NCI-H2081 treated with DMSO at 0.1 percent for 48 hours (cell line): ENCODE measurements at regions not wholly inside any gene's neighbourhood (a gene's known extent, or its start where the extent isn't known, plus 50 kb on each side); places are given as distances from the start of the nearest gene placed in this dataset.

Experiments
- DNase-seq: peaks from one replicate; lab custom pipeline; 2025; lab: John Stamatoyannopoulos, UW

DNA sequence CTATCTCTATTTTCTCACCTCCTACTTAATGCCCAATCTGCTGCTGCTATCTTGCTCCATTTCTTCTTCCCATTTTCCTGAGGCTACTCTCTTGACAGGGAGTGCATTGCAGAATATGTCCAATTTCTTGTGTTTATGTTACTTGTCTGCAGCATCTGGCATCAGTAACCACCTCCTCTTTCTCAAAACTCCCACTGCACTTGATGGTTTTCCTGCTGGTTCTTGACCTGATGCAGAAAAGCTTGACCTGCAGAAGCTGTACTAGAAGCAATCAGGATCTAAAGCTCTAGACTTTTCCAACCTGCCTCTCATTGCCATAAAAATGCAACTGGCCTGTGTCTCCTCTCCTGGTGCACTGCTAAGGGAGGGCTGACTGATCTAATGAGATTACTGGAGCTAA lies 287.8 kb downstream of the ZEB1 start:
- DNase-seq = no peak

DNA sequence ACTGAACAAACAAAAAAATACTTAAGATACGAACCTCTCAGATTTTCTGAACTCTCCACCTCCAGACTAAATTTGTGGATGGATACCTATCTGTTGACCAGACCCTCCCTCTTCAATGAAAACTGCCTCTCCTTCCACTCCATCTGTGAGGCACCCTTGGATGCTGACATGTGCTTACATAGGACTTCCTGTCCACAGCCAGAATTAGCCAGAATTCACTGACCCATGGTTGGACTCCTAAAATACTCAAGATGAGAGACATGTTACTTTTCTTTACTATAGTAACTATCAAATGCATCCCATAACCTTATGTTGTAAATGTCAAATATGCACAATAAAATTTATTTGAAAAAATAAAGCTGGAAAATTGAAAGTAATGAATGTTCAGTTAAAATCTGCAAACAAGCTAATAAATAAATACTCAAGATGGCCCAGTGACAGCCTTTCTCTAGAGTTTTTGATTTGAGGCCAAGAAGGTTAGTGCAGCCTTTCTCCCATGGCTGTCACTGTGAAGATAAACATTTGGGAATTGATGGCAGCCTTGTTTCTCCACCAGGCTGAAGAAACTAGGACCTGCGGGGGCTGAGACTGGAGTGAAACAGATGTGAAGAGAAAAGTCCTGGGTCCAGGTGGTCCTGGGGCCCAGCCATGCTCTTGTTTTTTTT lies 287.0 kb downstream of the ZEB1 start:
- DNase-seq = no peak

DNA sequence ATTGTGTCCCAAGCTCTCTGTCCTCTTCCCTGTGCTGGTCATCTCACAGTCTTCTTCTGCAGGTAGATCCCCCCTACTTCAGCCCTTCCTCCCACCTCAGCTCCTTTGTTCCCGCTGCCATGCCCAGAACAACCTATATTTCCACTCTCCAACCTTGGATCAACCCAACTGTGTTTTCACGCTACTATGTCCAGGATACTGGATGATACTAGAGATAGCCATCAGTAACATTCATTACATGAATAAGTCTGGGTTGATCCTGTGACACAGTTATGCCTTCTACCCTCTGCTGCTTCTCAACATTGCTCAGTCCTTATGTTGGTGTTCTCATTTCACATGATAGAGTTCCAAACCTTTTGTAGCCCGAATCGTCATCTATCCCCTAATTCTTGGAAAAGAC lies 286.4 kb downstream of the ZEB1 start:
- no peak for DNase-seq

DNA sequence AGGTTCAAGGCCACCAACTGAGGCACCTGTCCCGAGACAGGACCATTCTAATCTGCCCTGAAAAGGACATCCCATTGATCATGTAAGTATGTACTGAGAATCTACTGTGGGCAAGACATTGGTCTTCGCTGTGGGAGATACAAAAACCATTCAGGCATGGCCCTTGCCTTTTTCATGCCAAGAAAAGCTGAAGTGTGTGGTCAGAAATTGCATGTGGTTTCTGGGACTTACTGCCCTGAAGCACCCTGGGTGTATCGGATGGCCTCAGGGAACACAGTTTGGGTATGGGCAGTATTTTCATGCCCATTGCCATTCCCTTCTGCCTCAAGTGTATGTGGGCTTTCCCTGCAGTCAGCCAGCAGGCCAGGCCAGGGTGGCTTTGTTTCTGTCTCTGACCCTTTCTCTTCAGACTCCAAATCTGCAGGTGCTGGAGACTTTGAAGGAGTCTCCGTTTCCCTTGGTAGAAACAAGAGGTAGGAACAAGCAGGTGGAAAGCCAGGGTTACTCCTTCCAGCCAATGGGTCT lies 285.7 kb downstream of the ZEB1 start:
- DNase-seq = no peak

DNA sequence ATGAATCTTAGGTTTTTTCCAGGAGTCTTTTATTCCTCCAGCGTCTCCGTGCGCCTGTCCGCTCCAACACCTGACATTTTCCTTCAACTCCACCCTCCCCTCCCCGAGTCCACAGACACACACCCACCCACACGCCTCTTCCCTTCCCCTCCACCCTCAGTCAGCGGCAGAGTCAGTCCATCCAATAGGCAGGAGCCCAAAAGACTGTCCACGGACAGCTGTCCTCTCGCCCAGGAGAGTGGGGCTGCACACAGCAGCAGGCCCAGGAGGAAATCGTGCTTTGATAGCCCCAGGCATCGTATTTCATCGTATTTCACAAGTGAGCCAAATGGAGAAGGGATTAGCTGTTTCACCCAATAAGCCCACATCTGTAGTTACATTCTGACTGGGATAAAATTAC lies 285.1 kb downstream of the ZEB1 start:
- no peak for DNase-seq

DNA sequence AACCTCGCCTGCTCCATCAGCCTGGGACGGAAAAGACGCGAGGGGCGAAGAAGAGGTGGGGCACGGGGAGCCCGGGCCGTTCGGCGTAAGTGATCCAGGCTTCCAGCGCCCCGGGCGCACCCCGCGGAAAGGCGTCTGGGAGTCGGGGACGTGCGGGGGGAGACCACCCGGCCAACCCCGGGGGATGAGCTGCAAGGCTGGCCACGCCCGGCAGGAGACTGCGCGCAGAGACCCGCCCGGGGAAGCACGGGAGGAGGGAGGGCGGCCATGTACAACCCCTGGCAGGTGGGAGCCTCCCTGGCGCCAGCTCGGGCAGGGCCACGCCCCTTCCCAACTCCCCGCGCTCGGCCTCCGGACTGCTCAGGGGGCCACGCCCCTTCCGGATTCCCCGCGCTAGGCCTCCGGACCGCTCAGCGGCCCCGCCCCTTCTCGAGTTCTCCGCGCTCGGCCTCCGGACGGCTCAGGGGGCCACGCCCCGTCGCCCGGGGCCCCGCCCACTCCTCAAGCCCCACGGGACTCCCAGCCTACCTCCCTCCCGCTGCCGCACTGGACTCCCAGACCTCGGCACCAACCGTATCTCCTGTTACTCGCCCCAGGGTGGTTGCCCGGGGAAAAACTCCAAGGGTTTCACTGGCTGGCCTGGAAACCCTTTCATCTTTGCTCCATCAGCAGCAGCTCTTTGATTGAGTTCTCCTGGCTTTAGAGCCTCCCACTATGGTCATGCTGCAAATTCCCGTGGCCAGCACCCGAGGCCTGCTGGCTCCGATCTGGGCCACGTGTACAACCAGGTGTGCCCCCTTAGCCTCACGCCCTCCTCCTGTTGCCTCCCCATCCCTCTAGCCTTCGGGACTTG lies 284.4 kb downstream of the ZEB1 start:
- DNase-seq = peak; percentile 28

DNA sequence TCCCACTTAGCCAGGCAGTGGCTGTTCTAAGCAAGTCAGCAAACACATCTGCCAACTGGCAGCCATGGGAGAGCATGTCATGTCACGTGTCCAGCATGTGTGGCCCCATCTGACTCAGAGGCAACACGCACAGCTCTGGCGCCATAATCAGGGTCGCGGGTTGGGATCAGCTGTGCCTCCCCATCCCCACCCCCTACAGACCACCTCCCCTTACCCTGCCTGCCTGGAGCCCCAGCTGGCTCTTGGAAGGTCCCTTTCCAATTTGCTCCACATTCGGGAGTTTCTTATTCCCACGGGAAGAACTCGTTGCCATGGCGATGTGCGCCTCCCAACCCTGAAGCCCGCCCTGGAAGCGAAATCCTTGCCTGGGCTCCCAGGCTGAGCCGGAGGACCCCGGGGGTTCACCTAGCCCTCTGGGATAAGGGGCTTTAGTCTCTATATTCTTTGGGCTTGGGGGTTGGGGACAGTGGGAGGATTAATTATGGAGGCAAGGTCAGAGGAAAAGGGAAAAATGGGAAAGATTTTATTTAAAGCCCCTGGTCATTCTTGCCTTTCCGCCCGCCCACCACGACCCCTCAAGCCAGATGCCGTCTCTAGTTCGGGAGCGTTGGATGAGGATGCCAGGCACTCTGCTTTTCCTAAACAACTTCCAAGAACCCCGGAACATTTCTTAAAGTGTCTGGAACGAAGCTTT lies 283.7 kb downstream of the ZEB1 start:
- DNase-seq = no peak

DNA sequence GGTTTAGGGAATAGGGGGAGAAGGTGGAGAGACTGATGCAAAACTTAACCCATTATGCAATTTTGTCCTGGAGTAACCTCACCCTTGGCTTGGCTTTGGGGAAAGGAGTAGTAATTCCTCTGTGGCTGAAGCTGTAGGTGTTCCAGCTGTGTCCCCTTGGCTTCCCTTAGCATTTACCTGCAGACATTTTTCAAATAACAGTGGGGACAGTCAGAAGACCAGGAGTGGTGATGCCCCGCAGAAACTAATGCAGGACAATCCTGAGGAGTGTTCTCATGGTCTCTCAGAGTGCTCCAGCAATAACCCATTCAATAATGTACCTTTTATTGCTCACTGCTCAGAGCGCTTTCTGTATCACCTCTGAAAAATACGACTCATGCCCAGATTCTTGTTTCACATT lies 282.1 kb downstream of the ZEB1 start:
- no peak for DNase-seq

DNA sequence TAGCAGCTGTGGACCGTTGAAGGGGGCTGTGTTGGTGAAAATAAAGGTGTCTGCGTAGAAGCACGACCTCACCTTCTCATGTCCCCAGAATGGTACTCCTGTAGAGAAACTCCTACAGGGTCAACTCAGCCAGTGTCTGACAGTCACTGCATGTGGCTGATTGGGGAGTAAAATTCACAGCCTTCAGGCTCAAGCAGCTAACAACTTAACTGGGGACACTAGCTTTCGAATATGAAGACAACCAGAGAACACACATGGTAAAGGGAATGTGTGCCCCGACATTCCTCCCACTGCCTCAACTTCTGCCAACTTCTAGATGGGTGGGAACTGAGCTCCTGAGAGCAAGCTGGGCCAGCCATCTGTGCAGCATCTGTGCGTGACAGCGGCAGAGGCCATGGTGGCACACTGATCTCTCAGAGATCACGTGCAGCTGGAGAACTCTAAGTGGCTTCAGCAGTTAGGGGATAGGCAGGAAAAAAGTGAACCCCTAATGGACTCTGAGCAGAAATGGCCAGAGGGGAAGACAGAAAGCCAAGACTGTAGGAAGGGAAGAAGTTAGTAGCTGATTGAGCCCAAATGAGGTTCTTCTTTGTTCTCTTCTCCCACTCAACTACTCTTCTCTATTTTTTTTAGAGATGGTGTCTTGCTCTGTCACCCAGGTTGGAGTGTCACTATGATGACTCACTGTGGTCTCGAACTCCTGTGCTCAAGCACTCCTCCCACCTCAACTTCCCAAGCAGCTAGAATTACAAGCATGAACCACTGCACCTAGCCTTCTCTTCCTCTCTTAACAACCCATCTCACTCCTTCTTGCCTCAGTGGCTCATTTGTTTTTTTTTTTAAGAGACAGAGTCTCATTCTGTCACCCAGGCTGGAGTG lies 280.8 kb downstream of the ZEB1 start:
- no peak for DNase-seq

DNA sequence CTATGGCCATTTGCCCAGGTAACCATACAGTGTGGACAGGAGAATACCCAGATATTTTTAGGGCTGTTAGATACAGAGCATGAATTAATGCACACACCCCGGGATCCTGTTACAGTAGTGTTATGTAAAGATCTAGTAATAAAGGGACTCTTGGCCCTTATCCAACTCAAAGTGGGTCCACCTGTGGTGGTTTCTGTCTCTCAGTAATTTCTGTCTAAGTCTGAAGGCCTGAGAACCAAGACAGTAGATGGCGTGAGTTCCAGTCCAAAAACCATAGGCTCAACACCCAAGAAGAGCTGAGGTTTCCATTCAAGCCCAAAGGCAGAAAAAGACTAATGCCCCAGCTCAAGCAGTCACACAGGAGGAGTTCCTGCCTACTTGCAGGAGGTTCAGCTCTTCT lies 277.7 kb downstream of the ZEB1 start:
- DNase-seq = no peak

DNA sequence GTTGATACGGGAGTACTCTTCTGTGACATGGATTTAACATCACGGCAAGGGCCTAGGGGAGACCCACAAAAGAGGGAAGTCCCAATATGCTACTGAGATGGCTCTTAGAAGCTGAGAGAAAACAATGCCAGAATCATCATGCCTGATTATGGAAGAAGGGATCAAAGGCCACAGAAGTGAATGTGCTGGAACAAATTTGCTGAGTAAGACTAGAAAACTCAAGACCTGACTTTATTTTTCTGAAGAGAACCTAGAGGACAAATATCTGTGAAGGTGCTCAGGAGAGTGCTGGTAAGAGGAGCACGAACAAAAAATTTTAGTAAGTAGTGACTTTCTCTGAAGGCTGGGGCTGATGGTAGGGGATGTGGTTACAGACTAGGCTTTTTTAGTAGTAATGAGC lies 277.0 kb downstream of the ZEB1 start:
- no peak for DNase-seq

DNA sequence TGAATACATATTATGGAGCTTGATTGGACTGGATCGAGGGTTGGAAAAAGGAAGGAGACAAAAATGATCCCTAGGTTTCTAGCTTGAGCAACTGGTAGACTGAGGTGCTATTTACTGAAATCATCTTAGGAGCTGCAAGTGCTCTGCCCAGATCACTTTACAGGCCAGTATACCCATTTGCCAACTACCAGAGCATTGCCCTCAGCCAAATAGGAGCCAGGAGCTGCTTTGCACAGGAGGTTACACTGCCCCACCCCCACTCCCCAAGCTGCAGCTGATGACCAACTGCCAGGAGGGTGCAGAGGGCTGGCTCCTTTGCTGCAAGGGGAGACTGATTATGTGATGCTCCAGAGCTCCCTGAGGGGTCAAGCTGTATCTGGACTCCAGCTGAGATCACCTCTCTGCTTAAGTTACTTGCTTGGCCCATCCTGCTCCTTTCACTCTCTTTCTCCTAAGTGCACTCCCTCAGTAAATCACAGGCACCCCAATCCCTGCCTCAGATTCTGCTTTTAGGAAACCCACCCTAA lies 275.4 kb downstream of the ZEB1 start:
- DNase-seq = no peak

DNA sequence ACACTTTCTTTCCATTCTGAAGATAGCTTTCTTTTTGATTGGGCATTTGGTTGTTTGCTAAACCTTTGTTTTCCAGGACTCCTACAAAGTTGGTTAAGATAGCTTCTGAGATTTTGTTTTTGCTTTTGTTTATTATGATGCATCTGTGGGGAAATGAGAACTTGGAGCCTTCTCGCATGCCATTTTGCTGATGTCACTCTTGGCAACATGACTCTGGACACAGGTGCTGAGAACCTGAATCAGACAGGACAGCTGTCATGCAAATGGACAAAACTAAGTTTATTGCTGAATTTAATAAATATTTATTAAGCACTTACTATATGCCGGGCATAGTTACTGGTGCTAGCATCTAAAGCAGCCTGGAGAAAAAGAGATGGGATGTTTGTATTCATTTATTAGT lies 274.1 kb downstream of the ZEB1 start:
- no peak for DNase-seq

DNA sequence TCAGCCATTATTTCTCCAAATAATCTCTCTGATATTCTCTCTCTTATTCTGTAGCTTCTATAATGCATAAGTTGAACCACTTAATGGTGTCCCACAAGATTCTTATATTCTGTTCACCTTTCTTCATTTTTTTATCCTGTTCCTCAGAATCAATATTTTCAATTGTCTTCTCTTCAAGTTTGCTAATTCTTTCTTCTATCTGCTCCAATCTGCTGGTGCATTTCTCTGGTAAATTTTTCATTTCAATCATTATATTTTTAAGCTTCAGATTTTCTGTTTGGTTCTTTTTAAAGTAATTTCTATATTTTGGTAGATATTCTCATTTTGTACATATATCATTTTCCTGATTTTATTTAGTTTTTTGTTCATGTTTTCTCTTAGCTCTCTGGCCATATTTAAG lies 272.6 kb downstream of the ZEB1 start:
- DNase-seq = no peak

DNA sequence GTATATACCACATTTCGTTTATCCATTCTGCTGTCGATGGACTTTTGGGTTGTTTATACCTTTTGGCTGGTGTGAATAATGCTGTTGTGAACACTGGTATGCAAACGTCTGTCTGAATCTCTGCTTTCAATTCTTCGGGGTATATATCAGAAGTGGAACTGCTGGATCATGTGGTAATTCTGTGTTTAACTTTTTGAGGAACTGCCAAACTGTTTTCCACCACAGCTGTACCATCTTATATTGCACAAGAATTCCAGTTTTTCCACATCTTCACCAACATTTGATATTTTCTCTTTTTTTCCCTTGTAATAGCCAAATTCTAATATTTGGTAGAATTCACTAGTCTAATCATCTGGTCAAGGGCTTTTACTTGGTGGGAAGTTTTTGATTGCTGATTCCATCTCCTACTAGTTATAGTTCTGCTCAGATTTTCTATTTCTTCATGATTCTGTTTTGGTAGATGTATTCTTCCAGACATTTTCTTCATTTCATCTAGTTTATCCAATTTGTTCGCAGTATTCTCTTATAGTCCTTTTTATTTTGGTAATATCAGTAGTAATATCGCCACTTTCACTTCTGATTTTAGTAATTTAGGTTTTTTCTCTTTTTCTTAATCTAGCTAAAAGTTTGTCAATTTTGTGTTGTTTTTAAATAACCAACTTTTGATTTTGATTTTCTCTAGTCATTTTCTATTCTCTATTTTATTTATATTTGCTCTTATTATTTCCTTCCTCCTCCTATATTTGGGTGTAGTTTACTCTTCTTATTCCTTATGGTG lies 271.2 kb downstream of the ZEB1 start:
- DNase-seq = no peak

DNA sequence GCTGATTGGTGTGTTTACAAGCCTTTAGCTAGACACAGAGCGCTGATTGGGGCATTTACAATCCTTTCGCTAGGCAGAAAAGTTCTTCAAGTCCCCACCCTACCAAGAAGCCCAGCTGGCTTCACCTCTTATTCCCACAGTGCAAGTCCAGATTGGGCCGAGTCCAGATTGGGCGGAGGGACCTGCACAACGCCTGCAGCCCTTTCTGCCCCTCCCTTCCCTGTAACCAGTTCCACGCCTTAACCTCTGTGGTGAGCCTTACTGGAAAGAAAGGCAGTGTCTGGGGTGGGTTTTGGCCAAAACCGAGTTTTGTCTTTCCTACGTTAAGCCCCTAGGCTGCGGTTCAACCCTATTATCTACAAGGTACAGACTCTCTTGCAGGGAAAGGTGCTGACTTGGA lies 268.7 kb downstream of the ZEB1 start:
- DNase-seq = no peak

DNA sequence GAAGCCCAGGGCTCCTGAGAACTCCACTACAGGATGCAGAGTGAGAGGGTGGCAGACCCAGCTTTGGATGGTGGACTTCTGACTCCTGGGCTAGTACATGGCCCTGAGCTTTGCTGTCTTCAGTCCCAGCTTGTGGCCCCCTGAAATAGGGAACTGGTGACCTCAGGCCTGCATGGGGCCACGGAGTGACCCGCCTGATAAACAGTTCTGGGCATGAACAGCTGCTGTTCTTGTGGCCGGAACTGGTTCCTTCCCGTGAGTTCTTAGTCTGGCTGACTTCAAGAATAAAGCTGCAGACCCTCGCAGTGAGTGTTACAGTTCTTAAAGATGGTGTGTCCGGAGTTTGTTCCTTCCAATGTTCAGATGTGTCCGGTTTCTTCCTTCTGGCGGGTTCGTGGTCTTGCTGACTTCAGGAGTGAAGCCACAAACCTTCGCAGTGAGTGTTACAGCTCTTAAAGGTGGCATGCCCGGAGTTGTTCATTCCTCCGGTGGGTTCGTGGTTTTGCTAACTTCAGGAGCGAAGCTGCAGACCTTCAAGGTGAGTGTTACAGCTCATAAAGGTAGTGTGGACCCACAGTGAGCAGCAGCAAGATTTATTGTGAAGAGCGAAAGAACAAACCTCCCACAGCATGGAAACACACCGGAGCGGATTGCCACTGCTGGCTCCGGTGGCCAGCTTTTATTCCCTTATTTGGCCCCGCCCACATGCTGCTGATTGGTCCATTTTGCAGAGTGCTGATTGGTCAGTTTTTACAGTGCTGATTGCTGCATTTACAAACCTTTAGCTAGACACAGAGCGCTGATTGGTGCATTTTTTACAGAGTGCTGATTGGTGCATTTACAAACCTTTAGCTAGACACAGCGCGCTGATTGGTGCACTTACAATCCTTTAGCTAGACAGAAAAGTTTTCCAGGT lies 268.0 kb downstream of the ZEB1 start:
- DNase-seq = no peak

DNA sequence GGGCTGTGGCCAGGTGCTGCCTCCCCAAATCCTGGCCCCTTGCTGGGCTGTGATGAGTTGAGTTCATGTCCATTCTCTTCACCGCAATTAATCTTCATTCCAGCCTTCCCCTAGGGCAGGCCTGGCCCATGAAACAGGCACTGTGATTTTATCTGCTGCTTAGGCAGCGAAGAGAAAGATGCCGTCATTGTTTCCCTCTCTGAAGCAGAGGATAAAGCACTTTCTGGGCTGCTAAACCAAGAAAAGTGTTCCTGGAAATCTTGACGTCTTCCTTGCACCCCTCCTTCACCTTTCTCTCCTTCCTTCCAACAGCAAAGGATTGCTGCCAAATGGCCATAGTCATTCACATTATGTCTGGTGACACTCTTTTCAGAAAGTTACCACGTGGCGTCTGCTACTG lies 265.9 kb downstream of the ZEB1 start:
- no peak for DNase-seq

DNA sequence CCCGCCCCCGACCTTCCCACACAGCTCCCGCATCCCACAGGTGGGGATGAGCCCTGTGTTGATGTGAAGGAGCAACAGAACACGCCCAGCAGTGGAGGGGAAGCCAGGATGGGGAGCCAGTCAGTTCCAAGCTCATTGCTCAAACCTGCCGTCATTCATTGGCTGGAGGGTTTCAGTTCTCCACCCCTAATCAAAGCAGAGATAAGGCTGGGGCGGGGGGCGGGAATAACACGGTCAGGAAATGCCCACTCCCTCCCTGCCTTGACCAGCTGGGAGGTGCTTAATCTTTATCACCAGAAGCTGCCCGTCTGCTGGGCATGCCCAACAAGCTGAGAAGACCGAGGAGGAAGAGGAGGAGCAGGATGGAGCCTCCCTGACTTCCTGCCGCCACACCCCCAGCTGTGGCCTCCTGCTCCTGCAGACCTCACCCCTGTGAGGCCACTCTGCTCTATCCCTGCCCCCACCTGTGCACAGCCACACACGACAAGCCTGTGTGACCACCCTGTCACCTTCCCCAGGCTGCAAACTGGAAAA lies 265.1 kb downstream of the ZEB1 start:
- DNase-seq = no peak

DNA sequence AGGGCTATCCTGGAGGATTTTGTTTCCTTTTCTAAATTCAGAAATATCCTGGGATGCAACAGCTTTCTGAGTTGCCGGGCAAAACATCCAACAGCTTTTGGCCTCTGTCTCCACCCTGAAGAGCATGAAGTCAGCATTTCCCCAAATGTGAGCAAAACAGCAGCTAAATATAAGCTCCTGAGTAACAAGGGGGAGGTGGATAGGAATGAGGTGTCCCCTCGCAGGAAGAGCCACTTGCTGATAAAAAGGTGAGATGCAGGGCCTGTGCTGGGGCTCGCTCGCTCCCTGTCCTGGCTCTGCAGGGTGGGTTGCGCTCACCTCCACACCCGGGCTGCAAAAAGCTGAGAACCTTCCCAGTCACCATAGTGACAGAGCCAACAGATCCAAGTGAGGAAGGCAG lies 264.3 kb downstream of the ZEB1 start:
- no peak for DNase-seq
